ENCODE measurements at regions not wholly inside any gene's neighbourhood (a gene's known extent, or its start where the extent isn't known, plus 50 kb on each side); places are given as distances from the start of the nearest gene placed in this dataset.
"Not testable (repeated sequence)": the region's sequence is repeated elsewhere in the genome, so short reads cannot be mapped to it uniquely, and the experiment has no call there.

DNA sequence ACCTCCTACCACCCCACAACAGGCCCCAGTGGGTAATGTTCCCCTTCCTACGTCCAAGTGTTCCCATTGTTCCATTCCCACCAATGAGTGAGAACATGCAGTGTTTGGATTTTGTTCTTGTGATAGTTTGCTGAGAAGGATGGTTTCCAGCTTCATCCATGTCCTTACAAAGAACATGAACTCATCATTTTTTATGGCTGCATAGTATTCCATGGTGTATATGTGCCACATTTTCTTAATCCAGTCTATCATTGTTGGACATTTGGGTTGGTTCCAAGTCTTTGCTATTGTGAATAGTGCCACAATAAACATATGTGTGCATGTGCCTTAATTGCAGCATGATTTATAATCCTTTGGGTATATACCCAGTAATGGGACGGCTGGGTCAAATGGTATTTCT is 81.6 kb downstream of the P2RY10 start:
- not testable (repeated sequence) for H3K9me3 Mint-ChIP-seq; ATAC-seq (replicated peaks; ENCODE audit: extremely low read depth, poor library complexity, severe bottlenecking); H3K36me3 Mint-ChIP-seq (ENCODE audit: insufficient read depth); H3K27me3 Mint-ChIP-seq; H3K4me1 Mint-ChIP-seq; DNase-seq (ENCODE audit: low spot score in 2 of 2); H3K27ac Mint-ChIP-seq (ENCODE audit: low read depth); H3K4me3 Mint-ChIP-seq

DNA sequence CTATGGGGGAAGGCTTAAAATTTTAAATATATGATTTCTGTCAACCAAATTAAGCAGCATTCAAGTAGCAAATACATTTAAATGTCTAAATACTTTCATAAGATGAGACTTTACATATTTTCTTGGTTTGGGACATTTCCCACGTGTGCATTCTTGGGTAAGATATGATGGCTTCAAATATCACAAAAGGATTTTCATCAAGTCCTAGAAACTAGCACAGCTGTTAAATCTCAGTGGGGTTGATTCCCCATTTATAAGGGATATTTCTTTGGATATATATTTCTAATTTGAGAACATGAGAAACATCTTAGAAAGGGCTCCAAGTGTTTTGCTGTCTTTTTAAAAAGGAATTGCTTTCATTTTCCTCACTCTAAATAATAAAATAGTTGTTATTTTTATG is 90.2 kb downstream of the P2RY10 start:
- no peak for ATAC-seq (replicated peaks; ENCODE audit: extremely low read depth, poor library complexity, severe bottlenecking)
- Mint-ChIP-seq H3K27me3 (no peaks in the 10 kb centered on the region), H3K4me1 (peaks cover 12% of the 10 kb centered on the region), H3K9me3 (no peaks in the 10 kb centered on the region), H3K36me3 (ENCODE audit: insufficient read depth) (no peaks in the 10 kb centered on the region), H3K27ac (ENCODE audit: low read depth) (peak overlapping the region; percentile 25), H3K4me3 (no peak overlapping the region)
- DNase-seq (ENCODE audit: low spot score in 2 of 2): no peak

DNA sequence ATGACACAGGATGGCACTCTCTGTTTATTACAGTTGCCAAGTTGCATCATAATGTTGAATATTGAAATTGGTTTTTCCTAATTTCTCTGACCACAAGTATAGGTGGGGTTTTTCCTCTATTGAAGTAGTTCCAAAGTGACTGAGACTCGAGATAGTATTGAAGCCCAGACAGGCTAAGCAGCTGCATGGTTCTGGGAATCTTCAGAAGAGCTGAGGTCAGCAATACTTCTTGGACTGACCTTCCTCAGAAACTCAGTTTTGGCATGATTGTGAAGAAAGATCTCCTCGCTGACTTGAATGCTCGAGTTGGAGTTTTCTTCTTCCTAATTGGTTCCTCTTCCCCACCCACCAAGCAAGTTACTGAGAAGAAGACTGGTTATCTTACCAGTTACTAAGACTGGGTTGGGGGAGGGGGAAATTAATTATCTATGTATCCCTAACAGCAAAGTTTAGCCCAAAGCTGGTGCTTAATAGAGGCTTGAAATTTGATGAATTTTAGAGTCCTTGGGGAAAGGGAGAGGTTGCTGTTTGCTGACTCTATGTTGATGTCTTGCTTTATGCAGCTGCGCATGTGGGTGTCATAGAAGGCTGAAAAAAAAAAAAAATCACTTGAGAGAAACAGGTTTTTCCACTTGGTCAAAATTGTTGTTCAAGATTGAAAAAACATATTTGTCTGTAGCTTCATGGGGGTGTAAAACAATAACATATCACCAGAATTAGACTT is 91.1 kb downstream of the P2RY10 start:
- Mint-ChIP-seq H3K9me3 (no peaks in the 10 kb centered on the region), H3K36me3 (ENCODE audit: insufficient read depth) (no peaks in the 10 kb centered on the region), H3K27ac (ENCODE audit: low read depth) (no peak overlapping the region), H3K27me3 (no peaks in the 10 kb centered on the region), H3K4me3 (no peak overlapping the region), H3K4me1 (peaks cover 18% of the 10 kb centered on the region)
- DNase-seq (ENCODE audit: low spot score in 2 of 2): no peak
- ATAC-seq (replicated peaks; ENCODE audit: extremely low read depth, poor library complexity, severe bottlenecking): no peak

- peaks cover 5% of the 10 kb centered on the region for H3K4me1 Mint-ChIP-seq
- DNase-seq (ENCODE audit: low spot score in 2 of 2) (no peak), ATAC-seq (replicated peaks; ENCODE audit: extremely low read depth, poor library complexity, severe bottlenecking) (no peak)
- peaks cover 5% of the 10 kb centered on the region for H3K9me3 Mint-ChIP-seq
- no peaks in the 10 kb centered on the region for H3K27me3 Mint-ChIP-seq
- no peaks in the 10 kb centered on the region for H3K36me3 Mint-ChIP-seq (ENCODE audit: insufficient read depth)
- H3K4me3 Mint-ChIP-seq: no peak overlapping the region
- no peak overlapping the region for H3K27ac Mint-ChIP-seq (ENCODE audit: low read depth)
Observed at GRCh38 chrX:79065696-79066095, 78.8 kb upstream of the GPR174 start.

DNA sequence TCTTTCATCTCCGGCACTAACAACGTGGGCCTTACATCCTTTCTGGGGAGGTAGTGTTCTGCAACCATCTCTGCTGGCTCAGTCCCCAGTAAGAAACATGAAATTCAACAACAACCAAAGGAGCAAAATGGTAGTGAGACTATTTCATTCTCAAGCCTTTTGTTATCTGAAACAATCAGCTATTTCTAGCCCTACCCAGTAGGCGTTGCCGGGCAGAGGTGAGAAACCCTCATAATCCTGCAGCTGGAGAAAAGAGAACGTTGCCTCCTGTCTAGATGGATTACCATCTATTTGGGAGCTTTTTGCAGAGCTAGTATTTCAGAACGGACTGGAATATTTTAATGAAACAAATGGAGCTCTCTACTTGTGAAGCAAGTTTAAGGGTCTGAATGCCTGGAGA is 66.4 kb upstream of the GPR174 start:
- peak overlapping the region; percentile 19 for H3K27ac Mint-ChIP-seq (ENCODE audit: low read depth)
- no peak for DNase-seq (ENCODE audit: low spot score in 2 of 2)
- peaks cover 14% of the 10 kb centered on the region for H3K4me1 Mint-ChIP-seq
- ATAC-seq (replicated peaks; ENCODE audit: extremely low read depth, poor library complexity, severe bottlenecking): no peak
- peaks cover 1% of the 10 kb centered on the region for H3K36me3 Mint-ChIP-seq (ENCODE audit: insufficient read depth)
- peak overlapping the region; percentile 57 for H3K4me3 Mint-ChIP-seq
- no peaks in the 10 kb centered on the region for H3K9me3 Mint-ChIP-seq
- no peaks in the 10 kb centered on the region for H3K27me3 Mint-ChIP-seq

DNA sequence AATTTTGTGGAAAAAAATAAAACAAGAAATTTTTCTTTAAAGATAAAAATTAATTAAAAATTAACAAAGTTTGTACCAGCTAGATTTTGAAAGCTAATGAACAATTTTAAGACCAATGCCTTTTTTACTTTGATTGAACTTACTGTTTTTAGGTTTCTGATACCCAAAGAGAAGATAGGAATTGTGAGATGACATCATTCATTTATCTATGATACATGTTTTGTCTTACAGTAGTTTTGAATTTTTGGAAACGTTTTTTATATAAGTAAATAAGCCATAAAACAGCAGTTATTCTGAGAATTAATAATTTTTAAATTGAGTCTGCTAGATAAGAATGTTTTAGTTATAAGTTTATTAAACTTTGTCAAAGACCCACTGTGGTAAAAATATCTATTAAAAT is 65.0 kb upstream of the GPR174 start:
- no peaks in the 10 kb centered on the region for H3K27me3 Mint-ChIP-seq
- no peak for DNase-seq (ENCODE audit: low spot score in 2 of 2)
- H3K36me3 Mint-ChIP-seq (ENCODE audit: insufficient read depth): peaks cover 1% of the 10 kb centered on the region
- peak overlapping the region; percentile 19 for H3K27ac Mint-ChIP-seq (ENCODE audit: low read depth)
- H3K4me1 Mint-ChIP-seq: peaks cover 14% of the 10 kb centered on the region
- H3K4me3 Mint-ChIP-seq: no peak overlapping the region
- no peak for ATAC-seq (replicated peaks; ENCODE audit: extremely low read depth, poor library complexity, severe bottlenecking)
- no peaks in the 10 kb centered on the region for H3K9me3 Mint-ChIP-seq

GRCh38 chrX:79080141-79080540 is 64.3 kb upstream of the GPR174 start:
- Mint-ChIP-seq H3K4me1 (peaks cover 20% of the 10 kb centered on the region), H3K27me3 (no peaks in the 10 kb centered on the region), H3K4me3 (no peak overlapping the region), H3K27ac (ENCODE audit: low read depth) (peak overlapping the region; percentile 19), H3K9me3 (no peaks in the 10 kb centered on the region), H3K36me3 (ENCODE audit: insufficient read depth) (peaks cover 1% of the 10 kb centered on the region)
- DNase-seq (ENCODE audit: low spot score in 2 of 2) (no peak), ATAC-seq (replicated peaks; ENCODE audit: extremely low read depth, poor library complexity, severe bottlenecking) (no peak)

GRCh38 chrX:79081895-79082512 is 62.5 kb upstream of the GPR174 start:
- no peaks in the 10 kb centered on the region for H3K9me3 Mint-ChIP-seq
- ATAC-seq (replicated peaks; ENCODE audit: extremely low read depth, poor library complexity, severe bottlenecking) (peak; percentile 71), DNase-seq (ENCODE audit: low spot score in 2 of 2) (peak in 1 of 2 donors; percentile 27)
- no peaks in the 10 kb centered on the region for H3K36me3 Mint-ChIP-seq (ENCODE audit: insufficient read depth)
- peak overlapping the region; percentile 82 for H3K27ac Mint-ChIP-seq (ENCODE audit: low read depth)
- H3K4me1 Mint-ChIP-seq: peaks cover 20% of the 10 kb centered on the region
- H3K4me3 Mint-ChIP-seq: peak overlapping the region; percentile 61
- no peaks in the 10 kb centered on the region for H3K27me3 Mint-ChIP-seq

GRCh38 chrX:79082899-79083298 is 61.6 kb upstream of the GPR174 start:
- DNase-seq (ENCODE audit: low spot score in 2 of 2) (no peak), ATAC-seq (replicated peaks; ENCODE audit: extremely low read depth, poor library complexity, severe bottlenecking) (no peak)
- H3K9me3 Mint-ChIP-seq: no peaks in the 10 kb centered on the region
- peak overlapping the region; percentile 76 for H3K27ac Mint-ChIP-seq (ENCODE audit: low read depth)
- H3K4me1 Mint-ChIP-seq: peaks cover 20% of the 10 kb centered on the region
- no peaks in the 10 kb centered on the region for H3K27me3 Mint-ChIP-seq
- H3K4me3 Mint-ChIP-seq: peak overlapping the region; percentile 23
- H3K36me3 Mint-ChIP-seq (ENCODE audit: insufficient read depth): no peaks in the 10 kb centered on the region

DNA sequence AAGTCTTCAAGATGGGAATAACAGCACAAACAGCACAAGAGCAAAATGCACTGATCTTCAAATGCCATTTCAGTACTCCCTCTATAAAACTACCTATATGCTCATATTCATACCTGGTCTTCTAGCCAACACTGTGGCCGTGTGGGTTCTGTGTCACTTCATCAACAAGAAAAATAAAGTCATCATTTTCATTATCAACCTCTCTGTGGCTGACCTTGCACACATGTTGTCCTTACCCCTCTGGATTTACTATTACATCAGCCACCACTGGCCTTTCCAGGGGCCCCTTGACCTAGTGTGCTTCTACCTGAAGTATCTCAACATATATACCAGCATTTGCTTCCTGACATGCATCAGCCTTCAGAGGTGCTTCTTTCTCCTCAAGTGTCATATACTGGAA is 59.6 kb upstream of the GPR174 start:
- H3K4me3 Mint-ChIP-seq: no peak overlapping the region
- no peaks in the 10 kb centered on the region for H3K27me3 Mint-ChIP-seq
- DNase-seq (ENCODE audit: low spot score in 2 of 2) (no peak), ATAC-seq (replicated peaks; ENCODE audit: extremely low read depth, poor library complexity, severe bottlenecking) (no peak)
- no peak overlapping the region for H3K27ac Mint-ChIP-seq (ENCODE audit: low read depth)
- H3K36me3 Mint-ChIP-seq (ENCODE audit: insufficient read depth): peaks cover 3% of the 10 kb centered on the region
- H3K4me1 Mint-ChIP-seq: peaks cover 18% of the 10 kb centered on the region
- no peaks in the 10 kb centered on the region for H3K9me3 Mint-ChIP-seq

DNA sequence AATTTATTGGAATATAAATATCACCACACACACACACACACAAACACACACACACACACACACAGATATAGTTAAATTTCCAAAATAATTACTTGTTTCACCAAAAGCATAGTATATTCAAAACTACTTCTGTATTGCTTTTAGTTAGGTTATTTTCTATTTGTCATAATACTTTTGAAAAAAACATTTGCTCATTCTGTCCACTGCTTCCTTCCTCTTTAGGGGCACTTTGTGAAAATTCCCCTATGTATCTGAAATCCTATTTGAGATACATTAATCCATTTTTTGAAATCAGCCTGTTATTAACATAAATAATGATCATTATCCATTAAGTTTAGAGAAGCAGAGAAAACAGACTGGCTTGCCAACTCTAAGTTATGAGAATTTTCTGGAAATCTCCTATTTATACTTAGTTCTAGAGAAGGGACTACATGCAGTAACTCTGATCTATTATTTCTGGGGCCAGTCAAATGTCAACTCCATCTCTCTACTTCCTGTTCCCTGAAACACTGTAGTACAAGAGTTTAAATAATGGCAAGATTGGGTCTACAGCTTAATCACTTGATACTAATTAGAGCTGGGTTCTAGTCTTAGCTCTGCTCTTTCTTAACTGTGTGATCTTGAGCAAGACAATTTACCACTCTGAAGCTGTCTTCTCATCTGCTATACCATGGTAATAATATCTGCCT is 54.4 kb upstream of the GPR174 start:
- Mint-ChIP-seq H3K4me1 (peaks cover 35% of the 10 kb centered on the region), H3K9me3 (peaks cover 5% of the 10 kb centered on the region), H3K27ac (ENCODE audit: low read depth) (peak overlapping the region; percentile 89), H3K27me3 (no peaks in the 10 kb centered on the region), H3K36me3 (ENCODE audit: insufficient read depth) (peaks cover 4% of the 10 kb centered on the region), H3K4me3 (no peak overlapping the region)
- no peak for ATAC-seq (replicated peaks; ENCODE audit: extremely low read depth, poor library complexity, severe bottlenecking)
- DNase-seq (ENCODE audit: low spot score in 2 of 2): no peak

DNA sequence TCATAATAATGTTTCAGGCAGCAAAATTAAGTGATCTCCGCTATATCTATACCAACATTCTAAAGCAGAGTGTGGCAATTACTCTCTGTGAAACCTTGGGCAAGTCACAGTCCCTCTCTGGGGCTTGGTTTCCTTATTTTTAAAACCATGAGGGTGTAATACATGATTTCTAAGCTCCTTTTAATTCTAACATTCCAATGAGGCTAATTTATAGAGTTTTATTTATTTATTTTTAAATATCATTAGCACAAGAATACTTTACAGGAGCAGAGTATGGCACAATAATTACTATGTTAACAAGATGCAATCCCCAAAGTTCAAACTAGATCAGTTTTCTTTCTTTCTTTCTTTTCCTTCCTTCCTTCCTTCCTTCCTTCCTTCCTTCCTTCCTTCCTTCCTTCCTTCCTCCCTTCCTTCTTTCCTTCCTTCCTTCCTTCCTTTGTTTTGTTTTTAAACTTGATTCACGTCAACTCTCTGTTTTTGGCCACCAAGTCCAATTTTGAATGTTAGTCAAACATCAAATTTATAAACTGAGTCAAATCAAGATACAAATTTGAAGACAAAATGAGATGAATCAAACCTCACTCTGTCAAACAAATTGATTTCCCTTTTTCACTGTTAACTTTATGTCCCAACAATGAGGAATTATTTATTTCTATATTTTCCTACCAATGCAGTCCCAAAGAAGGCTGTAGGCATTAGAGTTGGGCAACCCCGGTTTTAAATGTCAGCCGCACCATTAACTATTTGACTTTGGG is 50.2 kb upstream of the GPR174 start:
- ATAC-seq (replicated peaks; ENCODE audit: extremely low read depth, poor library complexity, severe bottlenecking) (no peak), DNase-seq (ENCODE audit: low spot score in 2 of 2) (no peak)
- no peaks in the 10 kb centered on the region for H3K27me3 Mint-ChIP-seq
- peaks cover 57% of the 10 kb centered on the region for H3K4me1 Mint-ChIP-seq
- peaks cover 4% of the 10 kb centered on the region for H3K36me3 Mint-ChIP-seq (ENCODE audit: insufficient read depth)
- peak overlapping the region; percentile 97 for H3K27ac Mint-ChIP-seq (ENCODE audit: low read depth)
- peaks cover 5% of the 10 kb centered on the region for H3K9me3 Mint-ChIP-seq
- no peak overlapping the region for H3K4me3 Mint-ChIP-seq

All from central memory CD8-positive, alpha-beta T cell (primary cell).